Stimulated activated CD4-positive, alpha-beta T cell treated with anti-CD3 and anti-CD28 coated beads, Interleukin-15, amount 100 ng/mL, for 24 hours (primary cell): ENCODE measurements at regions not wholly inside any gene's neighbourhood (a gene's known extent, or its start where the extent isn't known, plus 50 kb on each side); places are given as distances from the start of the nearest gene placed in this dataset.
A peak's percentile ranks its signal among the peaks of the same experiment; 100 is the strongest.

Experiments used
- DNase-seq: peaks from one replicate; pipeline ENCODE4 v3.0.0-alpha.2; 2020

GRCh38 chr12:11946161-11946560 is 124.6 kb upstream of the BCL2L14 start:
- DNase-seq: no peak

- no peak for DNase-seq
These were observed 123.5 kb upstream of the BCL2L14 start for GRCh38 chr12:11947213-11947612.

- DNase-seq: no peak
These were observed 120.9 kb upstream of the BCL2L14 start for GRCh38 chr12:11949738-11950411.

- DNase-seq: no peak
These were observed 119.5 kb upstream of the BCL2L14 start for GRCh38 chr12:11951209-11951608.

DNA sequence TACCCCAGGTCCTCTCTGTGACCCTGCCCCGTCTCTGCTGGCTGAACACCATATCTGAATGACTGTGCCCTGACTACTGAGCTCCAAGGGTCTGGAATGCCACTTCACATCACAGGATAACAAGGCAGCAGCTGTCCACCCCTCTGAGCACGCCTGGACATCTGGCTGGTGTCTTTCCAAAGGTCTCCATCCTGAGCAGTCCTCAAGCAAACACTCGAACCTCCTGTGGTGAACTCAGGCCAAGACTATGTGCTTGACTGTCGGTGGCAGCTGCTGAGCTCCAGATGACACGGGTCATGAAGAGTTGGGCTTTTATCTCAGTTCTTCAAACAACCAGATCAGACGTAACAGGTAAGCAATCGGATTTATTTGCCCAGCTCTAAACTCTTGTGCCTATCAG is 117.2 kb upstream of the BCL2L14 start:
- DNase-seq: no peak

DNA sequence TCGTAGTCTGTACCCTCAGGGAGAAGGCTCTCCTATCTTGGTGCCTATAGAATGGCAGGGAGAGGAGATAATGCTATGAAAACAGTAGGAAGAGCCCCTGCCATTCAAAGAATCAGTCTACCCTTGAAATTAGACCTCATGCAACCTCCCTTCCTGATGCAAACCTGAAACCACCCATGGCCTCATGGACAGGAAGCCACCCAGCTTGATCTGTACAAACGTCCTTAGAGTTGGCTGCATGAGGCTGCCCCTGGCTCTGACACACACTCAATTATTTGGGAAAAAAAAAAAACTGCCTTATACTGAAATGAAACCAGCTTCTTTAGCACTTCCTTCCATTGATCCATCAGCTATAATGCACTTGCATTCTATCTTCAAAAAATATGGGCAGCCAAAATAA is 116.6 kb upstream of the BCL2L14 start:
- no peak for DNase-seq

DNA sequence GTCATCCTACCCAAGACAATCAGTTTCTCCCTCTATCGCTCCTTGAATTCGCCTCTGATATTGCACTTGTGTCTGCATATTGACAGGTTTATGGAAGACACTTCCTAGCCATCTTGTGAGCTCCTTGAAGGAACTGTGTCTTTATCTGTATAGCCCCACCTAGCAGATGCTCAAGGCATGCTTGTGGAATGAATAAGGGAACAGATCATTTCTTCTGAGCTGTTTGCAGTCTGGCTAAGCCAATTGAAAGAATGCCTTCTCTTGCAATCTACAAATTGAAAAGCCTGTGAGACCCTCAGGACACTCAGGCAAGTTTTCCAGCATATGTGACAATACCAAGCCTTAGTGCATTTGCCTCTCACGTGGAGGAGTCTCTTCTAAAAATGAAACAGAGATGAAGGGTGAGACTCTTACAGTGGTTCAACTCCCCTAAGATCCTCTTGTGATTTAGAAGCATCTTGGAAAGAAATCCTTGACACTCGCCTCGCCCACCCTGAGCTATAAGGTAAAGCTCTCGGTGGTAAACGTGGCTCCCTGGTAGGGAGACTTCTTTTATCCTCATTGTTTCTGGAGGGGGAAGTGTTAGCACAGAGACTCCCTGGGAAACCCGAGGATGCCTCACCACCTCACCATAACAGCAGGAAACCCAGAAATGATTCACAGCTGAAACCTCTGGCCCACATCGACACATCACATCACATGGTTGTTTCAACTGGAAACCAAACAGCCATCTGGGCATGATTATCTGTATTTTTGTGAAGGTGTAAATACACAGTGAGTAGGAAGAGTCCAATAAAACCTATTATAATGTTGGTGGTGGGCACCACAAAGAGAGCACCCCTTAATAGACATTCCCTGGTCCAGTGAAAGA is 112.3 kb upstream of the BCL2L14 start:
- peak; percentile 69 for DNase-seq

DNA sequence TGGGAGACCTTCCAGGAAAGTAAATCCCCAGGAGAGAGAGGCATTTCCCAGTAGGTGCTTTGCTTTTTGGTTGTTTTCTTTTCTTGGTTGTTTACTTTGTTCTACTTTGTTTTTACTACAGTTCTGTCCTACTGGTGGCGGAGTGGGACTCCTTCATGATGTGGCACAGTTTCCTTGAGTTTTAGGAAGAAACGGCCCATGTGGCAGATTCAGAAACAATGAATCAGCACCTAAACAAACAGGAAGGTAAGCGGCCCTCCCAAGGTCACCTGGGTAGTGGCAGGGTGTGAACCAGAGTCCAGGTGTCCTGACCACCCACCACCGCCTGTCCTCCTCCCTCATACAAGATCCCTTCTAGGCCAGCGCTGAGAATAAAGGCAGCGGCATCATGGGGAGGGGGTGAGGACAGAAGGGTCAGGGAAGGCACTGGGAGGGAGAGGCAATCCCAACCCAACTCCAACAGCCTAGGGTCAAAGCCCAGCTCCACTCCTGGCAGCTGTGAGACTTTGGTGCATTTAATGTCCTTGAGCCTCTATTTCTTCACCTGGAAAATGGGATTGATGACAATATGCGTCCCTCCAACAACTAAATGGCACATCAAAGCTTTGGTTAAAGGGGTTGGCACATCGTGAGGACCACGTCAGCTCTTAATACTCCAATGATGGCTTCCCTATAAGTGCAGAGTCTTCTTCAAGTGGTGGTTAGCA is 111.5 kb upstream of the BCL2L14 start:
- peak; percentile 15 for DNase-seq

- DNase-seq: no peak
These were observed 110.1 kb upstream of the BCL2L14 start for GRCh38 chr12:11960646-11961045.

GRCh38 chr12:11961686-11962085 is 109.1 kb upstream of the BCL2L14 start:
- DNase-seq: no peak

DNA sequence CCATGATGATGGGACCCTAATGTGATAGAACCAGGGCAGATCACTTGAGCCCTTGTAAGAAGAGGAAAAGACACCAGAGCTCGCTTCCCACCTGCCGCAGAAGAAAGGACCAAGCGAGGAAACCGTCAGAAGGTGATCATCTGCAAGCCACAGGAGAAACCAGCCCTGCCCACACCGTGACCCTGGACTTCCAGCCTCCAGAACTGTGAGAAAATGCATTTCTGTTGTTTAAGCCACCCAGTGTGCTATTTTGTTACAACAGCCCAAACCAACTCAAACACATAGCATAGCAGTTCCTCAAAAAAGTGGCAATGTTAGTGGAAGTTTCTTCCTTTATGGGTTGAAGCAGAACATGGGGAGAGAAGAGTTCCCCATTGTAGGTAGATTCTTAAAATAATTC is 107.9 kb upstream of the BCL2L14 start:
- no peak for DNase-seq

DNA sequence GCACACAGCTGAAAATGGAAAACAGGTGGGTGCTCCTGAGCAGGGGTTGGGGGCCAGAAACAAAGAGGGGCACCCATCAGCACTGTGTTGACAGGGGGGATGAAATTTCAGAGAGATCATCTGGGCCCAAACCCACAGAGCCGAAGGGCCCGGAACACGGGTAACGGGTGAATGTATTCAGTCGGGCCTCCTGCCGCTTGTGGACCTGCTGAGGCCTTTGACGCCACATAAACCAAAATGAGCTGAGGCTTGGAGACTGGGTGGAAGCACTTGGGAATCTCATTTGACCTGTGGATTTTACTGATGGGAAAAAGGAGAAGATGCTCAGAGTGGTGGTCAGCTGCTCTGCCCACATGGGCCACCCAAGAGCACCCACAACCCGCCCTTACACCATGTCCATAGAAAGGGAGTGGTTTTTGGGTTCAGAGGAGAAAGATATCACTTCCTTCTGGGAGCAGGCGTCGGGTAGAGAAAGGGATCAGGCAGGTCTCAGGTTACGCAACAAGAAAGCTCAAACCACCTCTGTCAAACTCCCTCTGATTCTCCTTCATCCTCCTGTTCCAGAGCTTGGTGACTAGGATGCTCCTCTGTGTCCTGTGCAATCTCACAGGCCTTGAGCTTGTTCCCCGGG is 106.8 kb upstream of the BCL2L14 start:
- DNase-seq: no peak

GRCh38 chr12:11965258-11965910 is 105.4 kb upstream of the BCL2L14 start:
- no peak for DNase-seq

- DNase-seq: no peak
These were observed 103.2 kb upstream of the BCL2L14 start for GRCh38 chr12:11967376-11968047.

DNA sequence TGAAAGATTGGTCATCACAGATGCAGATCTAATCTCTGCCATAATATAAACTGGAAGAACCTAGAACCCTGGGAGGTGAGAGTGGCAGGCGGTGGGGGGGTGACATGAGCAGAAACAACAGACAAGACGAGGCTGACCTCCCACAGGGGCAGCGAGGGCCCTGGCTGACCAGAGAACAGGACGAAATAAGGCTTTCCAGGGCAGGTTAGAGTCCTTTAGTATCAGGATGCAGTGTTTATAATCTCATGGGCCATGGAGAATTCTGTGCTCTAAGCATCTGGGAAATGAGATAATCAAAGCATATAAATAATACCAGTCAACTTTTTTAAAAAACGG is 102.7 kb upstream of the BCL2L14 start:
- no peak for DNase-seq

DNA sequence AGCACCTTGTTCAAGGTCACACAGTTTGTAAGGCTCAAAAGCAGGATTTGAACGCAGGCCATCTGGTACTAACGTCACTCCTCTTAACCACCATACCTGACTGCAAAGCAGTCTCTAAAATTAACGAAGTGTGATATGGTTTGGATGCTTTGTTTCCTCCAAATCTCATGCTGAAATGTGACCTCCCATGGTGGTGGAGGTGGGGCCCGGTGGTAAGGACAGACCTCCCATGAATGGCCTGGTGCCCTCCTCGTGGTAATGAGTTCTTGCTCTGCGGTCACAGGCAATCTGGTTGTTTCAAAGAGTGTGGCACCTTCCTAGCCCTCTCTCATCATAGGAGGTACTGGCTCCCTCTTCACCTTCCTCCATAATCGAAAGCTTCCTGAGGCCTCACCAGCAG is 102.2 kb upstream of the BCL2L14 start:
- DNase-seq: no peak

- no peak for DNase-seq
These were observed 101.1 kb upstream of the BCL2L14 start for GRCh38 chr12:11969437-11970154.

DNA sequence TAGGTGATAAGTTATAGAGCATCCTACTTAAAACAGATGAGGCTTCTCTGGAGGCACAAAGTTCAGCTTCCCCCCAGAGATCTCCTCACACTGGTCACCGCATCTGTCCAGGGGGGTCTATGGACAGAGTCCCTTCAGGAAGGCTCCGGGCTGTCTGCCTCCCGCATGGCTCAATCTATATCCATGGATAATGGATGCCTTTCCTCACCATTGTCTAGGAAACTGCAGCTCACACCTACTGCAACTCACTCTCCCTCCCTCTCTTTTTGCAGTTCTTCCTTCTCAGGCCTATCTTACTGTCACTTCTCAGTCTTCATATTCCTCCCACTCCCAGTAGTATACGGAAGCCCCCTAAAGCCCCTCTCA is 100.6 kb upstream of the BCL2L14 start:
- DNase-seq: no peak

- no peak for DNase-seq
These were observed 97.3 kb upstream of the BCL2L14 start for GRCh38 chr12:11973396-11973795.

DNA sequence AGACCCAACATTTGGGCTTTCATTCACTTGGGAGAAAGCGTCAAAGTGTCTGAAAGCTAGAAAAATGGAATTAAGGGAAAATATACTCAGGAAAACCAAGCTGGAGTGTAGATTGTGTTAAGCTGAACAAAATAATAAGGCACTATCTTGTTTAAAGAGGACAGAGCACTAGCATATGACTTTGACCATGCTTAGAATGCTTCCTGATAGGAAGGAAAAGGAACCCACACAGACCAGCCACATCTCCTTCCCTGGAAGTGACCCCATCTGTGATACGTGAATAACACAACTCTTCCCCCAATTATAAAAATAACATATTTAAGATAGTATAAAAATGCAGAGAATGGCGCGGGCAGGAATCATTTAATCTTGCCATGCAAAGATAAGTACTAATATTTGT is 94.7 kb upstream of the BCL2L14 start:
- no peak for DNase-seq

GRCh38 chr12:11978726-11979384 is 91.9 kb upstream of the BCL2L14 start:
- DNase-seq: no peak
